ENCODE measurements at regions not wholly inside any gene's neighbourhood (a gene's known extent, or its start where the extent isn't known, plus 50 kb on each side); places are given as distances from the start of the nearest gene placed in this dataset.

- TF ChIP-seq, protein P1, sequence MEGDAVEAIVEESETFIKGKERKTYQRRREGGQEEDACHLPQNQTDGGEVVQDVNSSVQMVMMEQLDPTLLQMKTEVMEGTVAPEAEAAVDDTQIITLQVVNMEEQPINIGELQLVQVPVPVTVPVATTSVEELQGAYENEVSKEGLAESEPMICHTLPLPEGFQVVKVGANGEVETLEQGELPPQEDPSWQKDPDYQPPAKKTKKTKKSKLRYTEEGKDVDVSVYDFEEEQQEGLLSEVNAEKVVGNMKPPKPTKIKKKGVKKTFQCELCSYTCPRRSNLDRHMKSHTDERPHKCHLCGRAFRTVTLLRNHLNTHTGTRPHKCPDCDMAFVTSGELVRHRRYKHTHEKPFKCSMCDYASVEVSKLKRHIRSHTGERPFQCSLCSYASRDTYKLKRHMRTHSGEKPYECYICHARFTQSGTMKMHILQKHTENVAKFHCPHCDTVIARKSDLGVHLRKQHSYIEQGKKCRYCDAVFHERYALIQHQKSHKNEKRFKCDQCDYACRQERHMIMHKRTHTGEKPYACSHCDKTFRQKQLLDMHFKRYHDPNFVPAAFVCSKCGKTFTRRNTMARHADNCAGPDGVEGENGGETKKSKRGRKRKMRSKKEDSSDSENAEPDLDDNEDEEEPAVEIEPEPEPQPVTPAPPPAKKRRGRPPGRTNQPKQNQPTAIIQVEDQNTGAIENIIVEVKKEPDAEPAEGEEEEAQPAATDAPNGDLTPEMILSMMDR (conservative IDR thresholded peaks at IDR 0.05): no peak
- no peak for TF ChIP-seq ZFX (IDR thresholded peaks at IDR 0.05)
Measured at GRCh38 chr18:44546954-44547353, 133.7 kb upstream of the SETBP1 start.
